ENCODE measurements at regions not wholly inside any gene's neighbourhood (a gene's known extent, or its start where the extent isn't known, plus 50 kb on each side); places are given as distances from the start of the nearest gene placed in this dataset.
A peak's percentile ranks its signal among the peaks of the same experiment; 100 is the strongest.
"Not testable (repeated sequence)": the region's sequence is repeated elsewhere in the genome, so short reads cannot be mapped to it uniquely, and the experiment has no call there.

- no peak for DNase-seq
These were observed 90.0 kb upstream of the BNIP2 start for GRCh38 chr15:59779110-59779509.

GRCh38 chr15:59764775-59765174, 75.7 kb upstream of the BNIP2 start:
- no peak for DNase-seq

GRCh38 chr15:59762558-59762957, 73.4 kb upstream of the BNIP2 start:
- DNase-seq = no peak

- DNase-seq = not testable (repeated sequence)
These were observed 71.1 kb upstream of the BNIP2 start for GRCh38 chr15:59760256-59760655.

GRCh38 chr15:59751552-59752413, 62.7 kb upstream of the BNIP2 start:
- DNase-seq = peak; percentile 41

- DNase-seq = no peak
These were observed 57.7 kb upstream of the BNIP2 start for GRCh38 chr15:59746777-59747176.

- DNase-seq = peak; percentile 83
These were observed 52.3 kb upstream of the BNIP2 start for GRCh38 chr15:59741274-59741906.

- no peak for DNase-seq
These were observed 50.6 kb upstream of the BNIP2 start for GRCh38 chr15:59739557-59740186.

All from COR-L47 (cell line).